ENCODE measurements at regions not wholly inside any gene's neighbourhood (a gene's known extent, or its start where the extent isn't known, plus 50 kb on each side); places are given as distances from the start of the nearest gene placed in this dataset.

DNA sequence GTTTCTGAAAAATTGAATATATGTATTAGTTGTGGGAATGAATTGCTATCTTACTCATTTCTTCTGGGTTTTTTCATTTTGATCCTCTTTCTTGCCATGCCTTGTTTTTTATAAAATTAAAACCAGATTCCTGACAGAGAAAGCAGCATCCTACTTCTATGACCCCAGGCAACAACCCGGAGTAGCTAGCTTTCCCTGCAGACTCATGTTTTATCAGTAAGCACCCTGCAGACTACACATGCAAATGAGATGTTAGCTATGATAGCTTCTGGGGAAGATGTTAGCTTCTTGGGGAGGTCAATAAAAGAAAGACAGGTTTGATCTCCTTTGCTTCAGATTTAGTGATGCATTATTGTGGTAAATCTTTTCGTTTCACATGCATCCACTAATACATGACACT is 1598.6 kb downstream of the SLITRK5 start:
- no peak overlapping the region for H3K4me3 ChIP-seq
- no peak overlapping the region for H3K27ac ChIP-seq
- no peaks in the 10 kb centered on the region for H3K4me1 ChIP-seq
- no peaks in the 10 kb centered on the region for H3K9me3 ChIP-seq
- intact Hi-C loops (cut with DNase I): no loop called here
- DNase-seq: no peak
- TF ChIP-seq CTCF (IDR thresholded peaks at IDR 0.05): no peak
- no peak for TF ChIP-seq POLR2A (IDR thresholded peaks at IDR 0.05)
- ATAC-seq: no peak
- H3K36me3 ChIP-seq: no peaks in the 10 kb centered on the region
- no peaks in the 10 kb centered on the region for H3K27me3 ChIP-seq
- 30% methylated on average over 2 of the region's 2 CpGs for WGBS (ENCODE audit: insufficient coverage, low coverage, low lambda C conversion rate, missing lambda C conversion rate)

DNA sequence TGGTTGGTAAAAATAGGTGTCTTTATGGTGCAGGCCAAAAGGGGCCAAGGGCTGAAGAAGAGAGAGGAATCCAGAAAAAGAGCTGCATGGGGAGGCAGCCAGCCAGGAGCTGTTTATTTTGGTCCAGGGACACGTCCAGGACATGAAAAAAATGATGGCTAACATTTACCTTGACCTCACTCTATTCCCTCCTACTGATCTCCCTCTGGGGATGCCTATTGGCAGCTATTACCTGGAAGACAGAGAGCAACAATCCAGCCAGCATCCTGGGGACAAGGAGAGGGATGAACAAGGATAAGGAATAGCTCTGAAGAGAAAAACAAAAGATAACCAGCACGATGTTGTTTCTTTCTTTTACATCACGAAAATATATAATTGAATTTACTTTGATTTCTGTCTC is 1599.6 kb downstream of the SLITRK5 start:
- ATAC-seq (no peak), DNase-seq (no peak)
- no peaks in the 10 kb centered on the region for H3K36me3 ChIP-seq
- no peaks in the 10 kb centered on the region for H3K27me3 ChIP-seq
- H3K27ac ChIP-seq: no peak overlapping the region
- WGBS (ENCODE audit: insufficient coverage, low coverage, low lambda C conversion rate, missing lambda C conversion rate): 27% methylated on average over 3 of the region's 3 CpGs
- TF ChIP-seq CTCF (IDR thresholded peaks at IDR 0.05) (no peak), POLR2A (IDR thresholded peaks at IDR 0.05) (no peak)
- intact Hi-C loops (cut with DNase I): no loop called here
- no peaks in the 10 kb centered on the region for H3K9me3 ChIP-seq
- no peaks in the 10 kb centered on the region for H3K4me1 ChIP-seq
- no peak overlapping the region for H3K4me3 ChIP-seq

- no peak for TF ChIP-seq CTCF (IDR thresholded peaks at IDR 0.05)
- TF ChIP-seq POLR2A (IDR thresholded peaks at IDR 0.05): no peak
- no peak for ATAC-seq
- DNase-seq: no peak
These were observed 1608.2 kb downstream of the SLITRK5 start for GRCh38 chr13:89279374-89279773.

GRCh38 chr13:89281331-89281730 is 1610.2 kb downstream of the SLITRK5 start:
- no peaks in the 10 kb centered on the region for H3K27me3 ChIP-seq
- no peak overlapping the region for H3K27ac ChIP-seq
- no peaks in the 10 kb centered on the region for H3K4me1 ChIP-seq
- ATAC-seq (no peak), DNase-seq (no peak)
- no peaks in the 10 kb centered on the region for H3K9me3 ChIP-seq
- WGBS (ENCODE audit: insufficient coverage, low coverage, low lambda C conversion rate, missing lambda C conversion rate): 48% methylated on average over 3 of the region's 3 CpGs
- TF ChIP-seq CTCF (IDR thresholded peaks at IDR 0.05): no peak
- no peak for TF ChIP-seq POLR2A (IDR thresholded peaks at IDR 0.05)
- intact Hi-C loops (cut with DNase I): no loop called here
- H3K36me3 ChIP-seq: no peaks in the 10 kb centered on the region
- H3K4me3 ChIP-seq: no peak overlapping the region

More at GRCh38 chr13:89279374-89279773, 1608.2 kb downstream of the SLITRK5 start:
- Histone ChIP-seq H3K4me3 (no peak overlapping the region), H3K27ac (no peak overlapping the region), H3K36me3 (no peaks in the 10 kb centered on the region), H3K9me3 (no peaks in the 10 kb centered on the region), H3K4me1 (no peaks in the 10 kb centered on the region), H3K27me3 (no peaks in the 10 kb centered on the region)
- 55% methylated on average over 5 of the region's 5 CpGs for WGBS (ENCODE audit: insufficient coverage, low coverage, low lambda C conversion rate, missing lambda C conversion rate)
- intact Hi-C loops (cut with DNase I): no loop called here

DNA sequence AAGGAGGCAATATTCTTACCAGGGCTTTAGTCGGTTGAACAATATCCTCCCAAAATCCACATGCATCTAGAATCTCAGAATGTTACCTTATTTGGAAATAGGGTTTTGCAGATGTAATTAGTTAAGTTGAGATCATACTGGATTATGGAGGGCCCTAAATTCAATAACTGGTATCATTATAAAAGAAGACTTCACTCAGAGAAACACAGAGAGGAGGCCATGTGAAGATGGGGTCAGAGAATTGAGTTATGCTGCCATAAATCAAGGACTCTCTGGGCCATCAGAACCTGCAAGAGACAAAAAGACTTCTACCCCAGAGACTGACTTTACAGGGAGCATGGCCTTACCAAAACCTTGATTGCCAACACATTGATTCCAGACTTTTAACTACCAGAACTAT is 1611.1 kb downstream of the SLITRK5 start:
- 50% methylated on average over 1 of the region's 1 CpG for WGBS (ENCODE audit: insufficient coverage, low coverage, low lambda C conversion rate, missing lambda C conversion rate)

More for the DNA sequence above, 1611.1 kb downstream of the SLITRK5 start:
- ATAC-seq: no peak
- no peak for DNase-seq
- Histone ChIP-seq H3K4me1 (no peaks in the 10 kb centered on the region), H3K27me3 (no peaks in the 10 kb centered on the region), H3K4me3 (no peak overlapping the region), H3K9me3 (no peaks in the 10 kb centered on the region), H3K27ac (no peak overlapping the region), H3K36me3 (no peaks in the 10 kb centered on the region)
- intact Hi-C loops (cut with DNase I): no loop called here
- TF ChIP-seq CTCF (IDR thresholded peaks at IDR 0.05): no peak
- TF ChIP-seq POLR2A (IDR thresholded peaks at IDR 0.05): no peak
